IMR-90 (cell line): ENCODE measurements at regions not wholly inside any gene's neighbourhood (a gene's known extent, or its start where the extent isn't known, plus 50 kb on each side); places are given as distances from the start of the nearest gene placed in this dataset.

Experiments used
- ATAC-seq: fragments of 200-7000 bp; cut with Tn5 transposase; 2 replicates; pipeline ENCODE4 v1.9.1; 2020; ENCODE audit warnings: low read depth, mild to moderate bottlenecking, moderate library complexity
- BruUV-seq: library from RNA; stranded (reverse); fragments of 400-500 nt; replicated peaks from 2 replicates; lab custom pipeline; 2021; lab: Mats Ljungman, UMichigan
- CTCF ChIA-PET: fragments of 300-600 bp; formaldehyde crosslinking; extraction: SDS; loops from one replicate; lab custom pipeline; 2021; ENCODE audit warnings: antibody characterized with exemption; lab: Yijun Ruan, JAX
- POLR2A ChIA-PET: fragments of 300-600 bp; sonication (Branson Sonifier 250); formaldehyde crosslinking; loops from one replicate; lab custom pipeline; 2022; ENCODE audit warnings: antibody characterized with exemption; ENCODE audit not compliant: unreplicated experiment; lab: Charles Lee
- DNase-seq: peaks from one replicate; pipeline ENCODE4 v3.0.0; 2013
- H2AFZ ChIP-seq: replicated peaks from 2 replicates; pipeline ENCODE3; 2013; ENCODE audit warnings: low read length, mild to moderate bottlenecking; ENCODE audit not compliant: poor library complexity
- H2AK5ac ChIP-seq: 2 replicates; pipeline ENCODE4 v1.6.1; 2013; ENCODE audit warnings: low read depth, low read length, inconsistent platforms
- H2AK9ac ChIP-seq: replicated peaks from 2 replicates; pipeline ENCODE3; 2013; ENCODE audit warnings: mild to moderate bottlenecking, low read depth, low read length, moderate library complexity; ENCODE audit not compliant: poor library complexity
- H2BK120ac ChIP-seq: 2 replicates; pipeline ENCODE4 v1.6.1; 2013; ENCODE audit warnings: low read depth, low read length, inconsistent platforms
- H2BK15ac ChIP-seq: 3 replicates; pipeline ENCODE4 v1.6.1; 2013; ENCODE audit warnings: low read depth, low read length, inconsistent platforms
- H2BK20ac ChIP-seq: 2 replicates; pipeline ENCODE4 v1.6.1; 2013; ENCODE audit warnings: low read depth, mild to moderate bottlenecking, inconsistent platforms, low read length, moderate library complexity
- H2BK5ac ChIP-seq: 2 replicates; pipeline ENCODE4 v1.6.1; 2013; ENCODE audit warnings: mild to moderate bottlenecking, low read depth, low read length, inconsistent platforms; ENCODE audit not compliant: poor library complexity, severe bottlenecking
- H3K14ac ChIP-seq: replicated peaks from 2 replicates; pipeline ENCODE4 v1.6.1; 2013; ENCODE audit warnings: low read depth, low read length, inconsistent platforms
- H3K18ac ChIP-seq: 2 replicates; pipeline ENCODE4 v1.6.1; 2013; ENCODE audit warnings: low read depth, low read length, control low read depth
- H3K23ac ChIP-seq: 2 replicates; pipeline ENCODE4 v1.6.1; 2013; ENCODE audit warnings: low read depth, low read length, inconsistent platforms
- H3K27ac ChIP-seq: 2 replicates; pipeline ENCODE4 v1.5.1; 2013; ENCODE audit warnings: mild to moderate bottlenecking, control low read depth, low read length; ENCODE audit not compliant: insufficient read depth
- H3K27me3 ChIP-seq: 2 replicates; pipeline ENCODE4 v1.6.1; 2013; ENCODE audit warnings: low read length; ENCODE audit not compliant: control insufficient read depth, insufficient read depth
- H3K36me3 ChIP-seq: 2 replicates; pipeline ENCODE4 v1.6.1; 2013; ENCODE audit warnings: low read length, mixed read lengths; ENCODE audit not compliant: control insufficient read depth, insufficient read depth
- H3K4ac ChIP-seq: 2 replicates; pipeline ENCODE4 v1.6.1; 2013; ENCODE audit warnings: low read depth, low read length, inconsistent platforms
- H3K4me1 ChIP-seq: 2 replicates; pipeline ENCODE4 v1.6.1; 2013; ENCODE audit warnings: low read length, mixed read lengths; ENCODE audit not compliant: control insufficient read depth, insufficient read depth
- H3K4me2 ChIP-seq: 2 replicates; pipeline ENCODE4 v1.6.1; 2013; ENCODE audit warnings: low read depth, mild to moderate bottlenecking, control low read depth, low read length, moderate library complexity
- H3K4me3 ChIP-seq: 2 replicates; pipeline ENCODE4 v1.5.1; 2013; ENCODE audit warnings: low read depth, mild to moderate bottlenecking, control low read depth, low read length, moderate library complexity; ENCODE audit not compliant: insufficient read depth
- H3K56ac ChIP-seq: 2 replicates; pipeline ENCODE4 v1.6.1; 2013; ENCODE audit warnings: low read length, inconsistent platforms; ENCODE audit not compliant: insufficient read depth; ENCODE audit errors: extremely low read depth
- H3K79me1 ChIP-seq, 2 experiments: 2 replicates each; pipeline ENCODE4 v1.6.1; 2013; ENCODE audit warnings: low read length in 2 of 2, inconsistent platforms in 1 of 2, low read depth in 1 of 2
- H3K9ac ChIP-seq: 2 replicates; pipeline ENCODE4 v1.6.1; 2013; ENCODE audit warnings: low read depth, low read length, control low read depth
- H3K9me1 ChIP-seq: 2 replicates; pipeline ENCODE4 v1.6.1; 2013; ENCODE audit warnings: low read length, inconsistent platforms; ENCODE audit not compliant: insufficient read depth
- H3K9me3 ChIP-seq: 2 replicates; pipeline ENCODE4 v1.6.1; 2013; ENCODE audit warnings: low read length; ENCODE audit not compliant: control insufficient read depth, insufficient read depth
- H4K20me1 ChIP-seq: 2 replicates; pipeline ENCODE4 v1.6.1; 2013; ENCODE audit warnings: low read length, inconsistent platforms; ENCODE audit not compliant: insufficient read depth
- H4K5ac ChIP-seq: 2 replicates; pipeline ENCODE4 v1.6.1; 2013; ENCODE audit warnings: mild to moderate bottlenecking, low read depth, low read length, control low read depth
- H4K8ac ChIP-seq, 2 experiments: 2 replicates each; pipeline ENCODE4 v1.6.1; 2013; ENCODE audit warnings: low read depth in 2 of 2, low read length in 2 of 2, control low read depth in 1 of 2, inconsistent platforms in 1 of 2
- H4K91ac ChIP-seq: 2 replicates; pipeline ENCODE4 v1.6.1; 2013; ENCODE audit warnings: low read depth, low read length, inconsistent platforms; ENCODE audit not compliant: insufficient read depth
- MAZ ChIP-seq: IDR thresholded peaks from 2 replicates; pipeline ENCODE4 v1.6.1; 2012; ENCODE audit warnings: low read depth, mild to moderate bottlenecking, low read length, improper control_type of control experiment, moderate library complexity, borderline replicate concordance
- WGBS, 2 experiments: methylation state at CpG; one replicate each; pipeline versions ENCODE4 v1.1.5 to v1.1.7; 2013; ENCODE audit warnings: missing lambda C conversion rate in 2 of 2; ENCODE audit not compliant: insufficient read length in 1 of 2; ENCODE audit errors: extremely low coverage in 2 of 2; 5-methylcytosine and 5-hydroxymethylcytosine counted together
- dilution Hi-C: fragments of 300-500 bp; cut with HindIII; formaldehyde crosslinking; loops from one replicate; pipeline ENCODE4 v1.14.3; 2018; ENCODE audit warnings: low sequenced_read_pairs; ENCODE audit not compliant: unreplicated experiment
- in situ Hi-C: fragments of 300-500 bp; cut with MboI; formaldehyde crosslinking; loops from 3 replicates; pipeline ENCODE4 v1.14.3; 2019; ENCODE audit warnings: low sequenced_read_pairs, inconsistent platforms, mixed read lengths
- intact Hi-C: fragments of 100-400 bp; cut with micrococcal nuclease; formaldehyde crosslinking; loops from 2 replicates; pipeline ENCODE4 v1.10.0; 2022
- TF ChIP-seq, protein P1 (sequence below): conservative IDR thresholded peaks from 2 replicates; pipeline ENCODE4 v1.5.1; 2012; ENCODE audit warnings: mild to moderate bottlenecking, low read depth, low read length, improper control_type of control experiment

DNA sequence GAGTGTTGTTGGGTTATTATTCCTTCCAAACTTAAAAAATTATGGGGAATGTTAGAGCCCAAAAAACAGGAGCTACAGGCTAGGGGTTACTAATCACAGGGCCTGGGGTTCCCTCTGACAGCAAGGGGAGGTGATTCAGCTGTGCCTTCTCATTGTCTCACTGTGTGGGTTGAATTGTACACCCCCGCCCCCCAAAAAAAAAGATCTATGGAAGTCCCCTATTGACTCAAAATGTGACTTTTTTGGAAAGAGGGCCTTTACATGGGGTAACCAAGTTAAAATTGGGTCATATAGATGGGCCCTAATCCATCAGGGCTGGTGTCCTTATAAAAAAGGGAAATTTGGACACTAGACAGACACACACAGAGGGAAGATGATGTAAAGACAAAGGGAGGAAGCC lies 190.2 kb downstream of the SOX9 start:
- no peak overlapping the region for H3K27ac ChIP-seq
- H3K14ac ChIP-seq = no peak overlapping the region
- no peak overlapping the region for H3K4ac ChIP-seq
- intact Hi-C loops (no loop called here), in situ Hi-C loops (no loop called here), dilution Hi-C loops (no loop called here)
- no CpG with 5 or more reads among the region's 1 CpG for WGBS, 2 experiments
- no peak overlapping the region for H4K5ac ChIP-seq
- H2AFZ ChIP-seq = no peak overlapping the region
- no peak overlapping the region for H2BK15ac ChIP-seq
- DNase-seq = no peak
- H2AK9ac ChIP-seq = no peak overlapping the region
- H3K27me3 ChIP-seq = peaks cover 3% of the 10 kb centered on the region; the same call in 1 of the 2 replicates
- H3K4me1 ChIP-seq = peaks cover 5% of the 10 kb centered on the region; the same call in 1 of the 2 replicates
- ATAC-seq = no peak
- H2BK5ac ChIP-seq = no peak overlapping the region
- H3K4me2 ChIP-seq = no peak overlapping the region
- TF ChIP-seq, protein P1, sequence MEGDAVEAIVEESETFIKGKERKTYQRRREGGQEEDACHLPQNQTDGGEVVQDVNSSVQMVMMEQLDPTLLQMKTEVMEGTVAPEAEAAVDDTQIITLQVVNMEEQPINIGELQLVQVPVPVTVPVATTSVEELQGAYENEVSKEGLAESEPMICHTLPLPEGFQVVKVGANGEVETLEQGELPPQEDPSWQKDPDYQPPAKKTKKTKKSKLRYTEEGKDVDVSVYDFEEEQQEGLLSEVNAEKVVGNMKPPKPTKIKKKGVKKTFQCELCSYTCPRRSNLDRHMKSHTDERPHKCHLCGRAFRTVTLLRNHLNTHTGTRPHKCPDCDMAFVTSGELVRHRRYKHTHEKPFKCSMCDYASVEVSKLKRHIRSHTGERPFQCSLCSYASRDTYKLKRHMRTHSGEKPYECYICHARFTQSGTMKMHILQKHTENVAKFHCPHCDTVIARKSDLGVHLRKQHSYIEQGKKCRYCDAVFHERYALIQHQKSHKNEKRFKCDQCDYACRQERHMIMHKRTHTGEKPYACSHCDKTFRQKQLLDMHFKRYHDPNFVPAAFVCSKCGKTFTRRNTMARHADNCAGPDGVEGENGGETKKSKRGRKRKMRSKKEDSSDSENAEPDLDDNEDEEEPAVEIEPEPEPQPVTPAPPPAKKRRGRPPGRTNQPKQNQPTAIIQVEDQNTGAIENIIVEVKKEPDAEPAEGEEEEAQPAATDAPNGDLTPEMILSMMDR = no peak
- TF ChIP-seq MAZ = no peak
- no peak overlapping the region for H3K9ac ChIP-seq
- no peak overlapping the region for H4K8ac ChIP-seq
- no peak overlapping the region for H2BK120ac ChIP-seq
- no peak overlapping the region for H3K4me3 ChIP-seq
- no peak overlapping the region for H3K23ac ChIP-seq
- POLR2A ChIA-PET = no interaction called here
- H2BK20ac ChIP-seq = no peak overlapping the region
- no peaks in the 10 kb centered on the region; the same call in 1 of the 2 replicates for H4K20me1 ChIP-seq
- H3K9me3 ChIP-seq = no peaks in the 10 kb centered on the region
- no peak overlapping the region for H3K56ac ChIP-seq
- H3K79me1 ChIP-seq = no peaks in the 10 kb centered on the region
- peaks cover 7% of the 10 kb centered on the region for H3K9me1 ChIP-seq
- no peak overlapping the region for H2AK5ac ChIP-seq
- BruUV-seq = no TSS peak
- H3K36me3 ChIP-seq = no peaks in the 10 kb centered on the region
- CTCF ChIA-PET = no interaction called here
- no peak overlapping the region for H4K91ac ChIP-seq
- no peak overlapping the region for H3K18ac ChIP-seq
